GM10266 (cell line): ENCODE measurements at regions not wholly inside any gene's neighbourhood (a gene's known extent, or its start where the extent isn't known, plus 50 kb on each side); places are given as distances from the start of the nearest gene placed in this dataset.

Experiments
- DNase-seq: peaks from one replicate; pipeline ENCODE4 v3.0.0; 2012; ENCODE audit errors: extremely low spot score
- CTCF ChIP-seq: IDR thresholded peaks from 2 replicates; pipeline ENCODE4 v1.5.1; 2012; ENCODE audit warnings: mild to moderate bottlenecking, low read depth; ENCODE audit not compliant: control insufficient read depth, insufficient read depth; ENCODE audit errors: missing control alignments

- no peak for TF ChIP-seq CTCF
- DNase-seq = no peak
These were observed 368.7 kb downstream of the LIG4 start for GRCh38 chr13:107846642-107847041.

DNA sequence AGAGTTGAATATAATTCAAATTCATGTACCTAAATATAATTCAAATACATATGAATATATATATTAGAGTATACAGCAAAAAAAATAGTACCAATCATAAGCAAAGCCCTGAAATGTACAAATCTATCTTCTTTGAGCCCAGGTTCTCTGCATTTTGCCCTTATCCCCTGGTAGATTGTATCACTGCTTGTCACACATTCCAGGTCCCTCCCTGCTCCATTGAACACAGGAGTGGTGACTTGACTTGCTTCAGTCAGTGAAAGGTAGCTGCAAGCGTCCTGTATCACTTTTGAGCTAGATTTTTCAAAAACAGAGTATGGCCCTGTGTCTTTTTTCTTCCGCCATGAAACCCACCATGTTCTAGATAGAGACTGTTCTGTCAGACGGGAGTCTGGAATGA, 369.4 kb downstream of the LIG4 start:
- DNase-seq = no peak
- TF ChIP-seq CTCF = no peak

DNA sequence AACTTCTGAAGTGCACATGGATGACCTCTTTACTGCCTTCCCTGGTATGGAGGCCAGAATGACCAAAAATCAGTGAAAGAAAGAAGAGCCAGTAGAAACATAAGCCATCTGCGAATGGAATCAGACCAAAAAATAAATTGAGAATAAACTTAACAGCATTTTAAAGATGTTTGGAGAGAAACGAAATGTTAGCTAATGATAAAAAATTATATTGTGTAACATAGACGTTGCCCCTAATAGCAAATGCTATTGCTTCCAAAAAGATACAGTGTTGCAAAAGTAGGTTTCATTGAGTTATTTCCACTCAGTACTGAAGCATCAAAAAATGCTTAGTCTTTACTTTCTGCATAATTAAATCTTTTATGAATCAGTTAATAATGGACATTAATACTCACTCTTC, 371.7 kb downstream of the LIG4 start:
- DNase-seq = no peak
- no peak for TF ChIP-seq CTCF

DNA sequence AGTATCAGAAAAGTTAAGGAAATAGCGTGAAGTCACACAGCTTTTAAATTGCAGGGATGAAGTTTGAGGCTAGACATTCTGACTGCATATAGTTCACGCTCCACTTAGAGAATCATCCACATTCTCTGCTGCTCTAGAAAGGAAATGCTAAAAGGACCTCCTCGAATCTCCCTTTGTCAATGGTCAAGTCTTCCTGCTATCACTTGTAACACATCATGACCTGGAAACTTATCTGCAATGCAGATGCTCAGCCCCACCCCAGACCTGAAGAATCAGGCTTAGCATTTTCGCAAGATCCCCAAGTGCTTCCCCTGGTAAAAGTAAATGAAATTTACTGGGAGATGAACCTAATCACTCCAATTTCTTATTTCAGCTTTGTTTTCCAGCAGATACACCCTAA, 372.1 kb downstream of the LIG4 start:
- TF ChIP-seq CTCF = no peak
- DNase-seq = no peak

DNA sequence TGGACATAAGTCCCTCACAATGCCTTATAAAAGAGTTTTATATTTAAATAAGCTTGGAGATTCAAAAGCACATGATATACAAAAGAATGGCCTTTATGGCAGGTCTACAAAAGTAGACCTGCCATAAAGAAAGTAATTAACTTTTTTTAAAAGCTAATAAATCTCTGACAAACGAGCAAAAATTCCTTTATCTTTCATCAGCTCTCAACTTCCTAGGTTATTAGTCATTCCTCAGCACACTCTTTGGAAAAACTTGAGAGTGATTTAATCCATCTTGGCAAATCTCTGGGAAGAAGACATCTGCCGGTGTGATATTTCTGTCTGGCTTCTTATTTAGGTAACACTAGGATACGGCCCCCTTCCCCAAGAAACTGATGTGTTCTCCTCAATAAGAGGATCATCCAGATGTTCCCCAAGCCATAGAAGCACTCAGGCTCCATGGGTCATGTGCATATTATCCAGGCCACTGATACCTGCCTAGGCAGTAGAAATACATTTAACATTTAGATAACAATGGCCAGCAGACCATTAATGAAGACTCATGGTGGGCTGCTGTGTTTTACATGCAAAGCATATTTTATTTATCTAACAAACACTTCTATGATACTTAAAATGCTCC, 372.7 kb downstream of the LIG4 start:
- TF ChIP-seq CTCF = no peak
- no peak for DNase-seq

GRCh38 chr13:107838588-107839161, 376.7 kb downstream of the LIG4 start:
- DNase-seq = no peak
- TF ChIP-seq CTCF = no peak

- no peak for DNase-seq
- no peak for TF ChIP-seq CTCF
These were observed 378.7 kb downstream of the LIG4 start for GRCh38 chr13:107836685-107837084.
